Astrocyte of the hippocampus (primary cell): ENCODE measurements at regions not wholly inside any gene's neighbourhood (a gene's known extent, or its start where the extent isn't known, plus 50 kb on each side); places are given as distances from the start of the nearest gene placed in this dataset.

Source experiments
- DNase-seq: peaks from one replicate; pipeline ENCODE4 v3.0.0; 2011; ENCODE audit warnings: low read depth, low spot score

DNA sequence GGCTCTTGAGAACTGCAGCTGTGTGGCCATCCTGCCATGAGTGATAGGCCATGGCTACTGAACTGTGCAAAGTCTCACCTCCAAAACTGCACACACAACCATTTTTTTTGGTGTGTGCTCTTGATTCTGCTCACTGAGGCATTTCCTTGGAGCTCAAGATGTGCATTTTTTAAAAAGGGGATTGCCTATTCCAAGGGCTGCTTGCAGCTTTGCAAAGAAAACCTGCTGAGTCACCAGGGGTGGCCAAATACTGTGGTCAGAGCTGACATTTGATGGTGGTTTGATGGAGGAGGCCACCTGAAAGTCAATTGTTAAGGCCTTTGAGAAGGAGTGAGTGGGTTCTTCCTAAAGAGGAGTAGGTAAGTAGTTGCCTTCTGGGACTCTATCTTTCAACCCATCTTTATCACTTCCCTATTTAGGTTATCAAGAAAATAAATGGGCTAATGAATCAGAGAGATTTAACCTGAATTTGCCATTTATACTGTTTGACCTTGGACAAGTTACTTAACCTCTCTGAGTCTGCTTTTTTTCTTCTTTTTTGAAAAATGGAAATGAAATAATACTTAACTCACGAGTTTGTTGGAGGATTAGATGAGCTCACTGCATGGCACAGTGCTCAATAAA, 87.9 kb downstream of the CHST2 start:
- DNase-seq: peak; percentile 87

GRCh38 chr3:143208976-143209714, 89.6 kb downstream of the CHST2 start:
- no peak for DNase-seq

DNA sequence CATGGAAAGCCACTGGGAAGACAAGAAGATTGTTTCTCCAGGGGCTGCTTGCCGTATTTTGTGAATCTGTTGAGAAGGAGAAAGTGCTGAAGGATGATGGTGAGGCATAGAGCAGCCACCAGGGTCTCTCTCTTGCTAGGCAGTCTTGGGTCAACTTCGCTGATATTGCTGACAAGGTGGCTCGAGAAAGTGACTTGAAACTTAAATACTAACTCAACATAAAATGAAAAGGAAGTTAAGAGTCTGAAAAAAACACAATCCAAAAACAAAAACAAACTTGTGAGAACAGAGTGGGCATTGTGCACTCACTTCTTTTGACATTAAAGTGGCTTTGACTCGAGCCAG, 90.1 kb downstream of the CHST2 start:
- DNase-seq: peak; percentile 5

DNA sequence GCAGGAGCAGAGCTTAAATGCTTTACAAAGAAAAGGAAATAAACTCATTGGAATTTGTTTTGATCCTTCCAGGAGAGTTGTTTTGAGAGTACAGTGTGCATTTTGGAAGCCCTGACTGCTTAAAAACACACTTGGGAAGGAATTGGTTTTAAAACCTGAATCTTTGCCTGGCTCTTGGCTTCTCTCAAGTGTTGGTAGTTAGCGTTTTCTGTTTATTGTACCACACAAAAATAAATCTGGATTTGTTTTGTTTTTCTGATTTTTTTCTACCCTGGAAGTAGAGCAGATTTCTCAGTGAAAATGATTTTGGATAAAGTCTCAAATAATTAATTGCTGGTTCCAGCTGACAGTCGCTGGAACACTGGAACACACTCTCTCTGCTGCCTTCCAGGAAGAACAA, 90.6 kb downstream of the CHST2 start:
- no peak for DNase-seq

GRCh38 chr3:143215059-143215458, 95.5 kb downstream of the CHST2 start:
- no peak for DNase-seq
